ENCODE measurements at regions not wholly inside any gene's neighbourhood (a gene's known extent, or its start where the extent isn't known, plus 50 kb on each side); places are given as distances from the start of the nearest gene placed in this dataset.

- TF ChIP-seq EZH2 (IDR thresholded peaks at IDR 0.05; ENCODE audit: borderline replicate concordance) (no peak), CTCF (IDR thresholded peaks at IDR 0.05; ENCODE audit: poor library complexity) (no peak), EZH2phosphoT487 (IDR thresholded peaks at IDR 0.05; ENCODE audit: low read depth, severe bottlenecking, unreplicated experiment) (no peak)
These were observed 632.9 kb downstream of the MAFB start for GRCh38 chr20:40056171-40056570.
